GM12891 (cell line): ENCODE measurements at regions not wholly inside any gene's neighbourhood (a gene's known extent, or its start where the extent isn't known, plus 50 kb on each side); places are given as distances from the start of the nearest gene placed in this dataset.

ENCODE experiments used
- PAX5 ChIP-seq: IDR thresholded peaks from 2 replicates; pipeline ENCODE4 v1.6.1; 2011; ENCODE audit warnings: low read length, moderate library complexity, mild to moderate bottlenecking; ENCODE audit not compliant: insufficient read depth, severe bottlenecking
- POLR2A ChIP-seq: IDR thresholded peaks from 2 replicates; pipeline ENCODE4 v1.6.1; 2011; ENCODE audit warnings: low read depth, low read length, control low read depth
- POLR2AphosphoS5 ChIP-seq: IDR thresholded peaks from 2 replicates; pipeline ENCODE4 v1.6.1; 2011; ENCODE audit warnings: low read depth, low read length, control low read depth
- TAF1 ChIP-seq: IDR thresholded peaks from 2 replicates; pipeline ENCODE4 v1.6.1; 2011; ENCODE audit warnings: low read depth, low read length, control low read depth

DNA sequence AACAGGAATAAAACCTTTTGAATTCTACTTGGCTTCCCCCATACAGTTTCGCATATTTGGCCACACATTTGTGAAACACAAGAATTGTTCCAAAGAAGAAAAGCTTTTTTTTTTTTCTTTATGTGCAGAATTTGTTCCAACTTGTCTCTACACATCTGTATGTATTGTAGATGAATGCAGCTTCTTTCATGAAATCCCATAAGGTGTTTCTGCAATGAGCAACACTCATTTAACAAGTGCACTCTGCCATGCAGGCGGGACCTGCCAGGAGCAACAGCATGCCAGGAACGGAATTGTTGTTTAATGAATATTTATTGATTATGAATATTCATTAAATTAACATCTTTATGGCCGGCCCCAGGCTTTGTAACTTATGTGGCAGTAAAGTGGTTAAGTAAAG lies 1075.0 kb downstream of the TTLL7 start:
- TF ChIP-seq POLR2A (no peak), PAX5 (no peak), TAF1 (no peak), POLR2AphosphoS5 (no peak)
